Right lobe of liver (tissue), 6 donors: ENCODE measurements at regions not wholly inside any gene's neighbourhood (a gene's known extent, or its start where the extent isn't known, plus 50 kb on each side); places are given as distances from the start of the nearest gene placed in this dataset.

Source experiments
- ATAC-seq, 4 donors: fragments of 200-7000 bp; cut with Tn5 transposase; one replicate each; pipeline ENCODE4 v1.9.1; 2020; ENCODE audit warnings: mild to moderate bottlenecking in 4 of 4, moderate library complexity in 4 of 4
- DNase-seq, 3 donors: peaks; one replicate each; pipeline ENCODE4 v3.0.0-alpha.2; 2020
- H3K27ac ChIP-seq, 3 donors: fragments of 200-600 bp; one replicate each; pipeline ENCODE4 v1.8.0; 2022
- H3K27me3 ChIP-seq, 2 donors: fragments of 200-600 bp; one replicate each; pipeline ENCODE4 v1.8.0; 2022
- H3K36me3 ChIP-seq, 4 donors: fragments of 200-600 bp; sonication (generic) in 1 of 4; one replicate each; pipeline versions ENCODE4 v1.5.1 to v1.8.0; 2017 to 2022; ENCODE audit warnings: control low read depth in 1 of 4
- H3K4me1 ChIP-seq, 4 donors: fragments of 200-600 bp; sonication (generic) in 1 of 4; one replicate each; pipeline versions ENCODE4 v1.5.1 to v1.8.0; 2017 to 2022; ENCODE audit warnings: control low read depth in 1 of 4
- H3K4me3 ChIP-seq, 3 donors: fragments of 200-600 bp; one replicate each; pipeline ENCODE4 v1.8.0; 2022
- H3K9me3 ChIP-seq, 4 donors: fragments of 200-600 bp; sonication (generic) in 1 of 4; one replicate each; pipeline versions ENCODE4 v1.5.1 to v1.8.0; 2017 to 2022; ENCODE audit warnings: control low read depth in 1 of 4
- CTCF ChIP-seq, 4 donors: fragments of 200-600 bp in 3 of 4; fragments of 450-650 bp in 1 of 4; IDR thresholded peaks; one replicate each; pipeline versions ENCODE4 v1.5.1 to v1.8.0; 2016 to 2022; ENCODE audit warnings: antibody characterized with exemption in 4 of 4, mild to moderate bottlenecking in 2 of 4
- POLR2A ChIP-seq: fragments of 450-650 bp; IDR thresholded peaks from one replicate; pipeline ENCODE4 v1.6.1; 2017; ENCODE audit warnings: antibody characterized with exemption, mild to moderate bottlenecking
- WGBS: methylation state at CpG from one replicate; pipeline ENCODE4 v1.1.6; 2018; ENCODE audit warnings: low coverage, low lambda C conversion rate; ENCODE audit not compliant: insufficient coverage; ENCODE audit errors: missing lambda C conversion rate; 5-methylcytosine and 5-hydroxymethylcytosine counted together
- intact Hi-C, 2 donors: fragments of 100-400 bp; cut with DNase I; formaldehyde crosslinking; loops; one replicate each; pipeline versions ENCODE4 v1.11.2 to v1.14.1; 2022
- donor health status: DM: no; HTN: yes; CAD: no.
- donor health status: DM: no; HTN: no; CAD: no.
- donor health status: DM: no; HTN: no; CAD: no.
- donor health status: DM: no; HTN: yes; CAD: no.
- donor health status: DM: no; HTN: yes; CAD: no.

DNA sequence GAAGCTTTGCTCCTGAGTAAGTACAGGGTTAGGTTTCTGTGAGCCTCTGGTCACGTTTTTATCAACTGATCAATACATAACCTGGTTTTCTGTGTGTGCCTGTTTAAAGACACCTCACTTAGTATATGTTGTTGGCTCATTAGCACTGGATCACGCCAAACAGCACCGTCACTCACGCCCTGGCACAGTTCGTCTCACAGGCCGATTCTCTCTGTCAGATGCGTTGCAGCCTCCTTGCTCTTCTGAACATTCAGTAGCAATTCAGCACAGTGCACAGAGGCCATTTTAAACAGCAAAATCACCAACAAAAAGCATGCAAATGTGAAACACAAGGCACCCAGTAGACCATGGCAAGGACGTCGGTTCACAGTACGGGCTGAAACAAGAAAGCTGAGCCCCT, 288.5 kb downstream of the IRS2 start:
- H3K36me3 ChIP-seq = no peaks in the 10 kb centered on the region
- no peak overlapping the region for H3K4me3 ChIP-seq
- H3K27ac ChIP-seq = no peak overlapping the region
- H3K4me1 ChIP-seq = no peaks in the 10 kb centered on the region
- 87% methylated on average over 10 of the region's 10 CpGs for WGBS
- TF ChIP-seq POLR2A = no peak
- no peak for TF ChIP-seq CTCF (IDR thresholded peaks at IDR 0.05)
- H3K27me3 ChIP-seq = no peaks in the 10 kb centered on the region
- no peaks in the 10 kb centered on the region for H3K9me3 ChIP-seq
- DNase-seq = no peak
- no peak for ATAC-seq
- intact Hi-C loops = no loop called here

- no peak for ATAC-seq
- no peaks in the 10 kb centered on the region for H3K4me1 ChIP-seq
- no peaks in the 10 kb centered on the region for H3K36me3 ChIP-seq
- 89% methylated on average over 6 of the region's 7 CpGs for WGBS
- DNase-seq = no peak
- H3K27ac ChIP-seq = no peak overlapping the region
- TF ChIP-seq POLR2A (no peak), CTCF (IDR thresholded peaks at IDR 0.05) (no peak)
- intact Hi-C loops = no loop called here
- no peak overlapping the region for H3K4me3 ChIP-seq
- no peaks in the 10 kb centered on the region for H3K9me3 ChIP-seq
- no peaks in the 10 kb centered on the region for H3K27me3 ChIP-seq
These were observed 290.2 kb downstream of the IRS2 start for GRCh38 chr13:109496216-109496615.

- no peaks in the 10 kb centered on the region for H3K27me3 ChIP-seq
- TF ChIP-seq POLR2A = no peak
- no peak for TF ChIP-seq CTCF (IDR thresholded peaks at IDR 0.05)
- no peak overlapping the region for H3K27ac ChIP-seq
- ATAC-seq (no peak), DNase-seq (no peak)
- no peaks in the 10 kb centered on the region for H3K36me3 ChIP-seq
- H3K4me1 ChIP-seq = no peaks in the 10 kb centered on the region
- WGBS = 75% methylated on average over 8 of the region's 9 CpGs
- H3K9me3 ChIP-seq = no peaks in the 10 kb centered on the region
- no peak overlapping the region for H3K4me3 ChIP-seq
- intact Hi-C loops = no loop called here
These were observed 291.4 kb downstream of the IRS2 start for GRCh38 chr13:109494925-109495369.

GRCh38 chr13:109485136-109485794, 301.1 kb downstream of the IRS2 start:
- no peaks in the 10 kb centered on the region for H3K4me1 ChIP-seq
- ATAC-seq (peak in 3 of 4 donors; percentile 17 to 57 (median 38)), DNase-seq (no peak)
- H3K4me3 ChIP-seq = no peak overlapping the region
- no peak overlapping the region for H3K27ac ChIP-seq
- H3K9me3 ChIP-seq = no peaks in the 10 kb centered on the region
- WGBS = 64% methylated on average over 10 of the region's 13 CpGs
- H3K36me3 ChIP-seq = no peaks in the 10 kb centered on the region
- TF ChIP-seq POLR2A (no peak), CTCF (IDR thresholded peaks at IDR 0.05) (no peak)
- no peaks in the 10 kb centered on the region for H3K27me3 ChIP-seq
- intact Hi-C loops = no loop called here

DNA sequence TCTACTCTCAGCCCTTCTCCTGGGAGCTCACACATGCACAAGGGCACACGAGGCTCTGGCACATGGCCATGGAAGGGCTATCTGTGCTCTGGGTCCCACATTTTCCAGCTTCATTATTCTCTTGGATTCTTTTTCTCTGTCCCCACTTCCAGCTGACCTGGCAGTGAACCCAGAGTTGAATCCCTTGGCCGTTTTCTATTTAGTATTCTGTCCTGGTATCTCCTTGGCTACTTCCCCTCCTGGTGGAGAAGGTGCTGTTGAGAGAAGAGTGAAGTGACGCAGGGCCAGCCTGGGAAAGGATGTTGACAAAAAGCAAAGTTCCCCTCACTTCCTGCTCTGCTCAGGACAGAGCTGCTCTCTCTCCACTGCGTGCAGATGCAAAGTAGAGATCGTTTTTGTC, 303.1 kb downstream of the IRS2 start:
- no peak overlapping the region for H3K27ac ChIP-seq
- intact Hi-C loops = no loop called here
- ATAC-seq = no peak
- DNase-seq = no peak
- TF ChIP-seq POLR2A (no peak), CTCF (IDR thresholded peaks at IDR 0.05) (no peak)
- H3K36me3 ChIP-seq = no peaks in the 10 kb centered on the region
- whole genome bisulfite sequencing = 47% methylated on average over 4 of the region's 5 CpGs
- H3K9me3 ChIP-seq = no peaks in the 10 kb centered on the region
- no peaks in the 10 kb centered on the region for H3K27me3 ChIP-seq
- H3K4me1 ChIP-seq = no peaks in the 10 kb centered on the region
- no peak overlapping the region for H3K4me3 ChIP-seq
